CD4-positive, alpha-beta memory T cell (primary cell): ENCODE measurements at regions not wholly inside any gene's neighbourhood (a gene's known extent, or its start where the extent isn't known, plus 50 kb on each side); places are given as distances from the start of the nearest gene placed in this dataset.

Source experiments
- CTCF ChIA-PET: fragments of 350-600 bp; sonication (Branson Sonifier 250); formaldehyde crosslinking; loops from one replicate; lab custom pipeline; 2021; ENCODE audit warnings: inconsistent platforms; ENCODE audit not compliant: partially characterized antibody; lab: Charles Lee
- POLR2A ChIA-PET: fragments of 350-600 bp; sonication (Branson Sonifier 250); formaldehyde crosslinking; loops from one replicate; lab custom pipeline; 2021; ENCODE audit not compliant: partially characterized antibody; lab: Charles Lee
- DNase-seq, 5 donors: peaks; one replicate each; pipeline versions ENCODE4 v3.0.0 to v3.0.0-alpha.2; 2020 to 2022; ENCODE audit warnings: mixed read lengths in 1 of 5
- H3K27ac ChIP-seq: one replicate; pipeline ENCODE4 v1.7.0; 2013; ENCODE audit warnings: low read depth, low read length
- H3K27me3 ChIP-seq: 2 replicates; pipeline ENCODE4 v1.7.0; 2013; ENCODE audit warnings: mild to moderate bottlenecking, low read length, moderate library complexity; ENCODE audit not compliant: insufficient read depth
- H3K36me3 ChIP-seq: 2 replicates; pipeline ENCODE4 v1.7.0; 2013; ENCODE audit warnings: mild to moderate bottlenecking, low read length, moderate library complexity; ENCODE audit not compliant: insufficient read depth
- H3K4me1 ChIP-seq: 2 replicates; pipeline ENCODE4 v1.7.0; 2013; ENCODE audit warnings: mild to moderate bottlenecking, low read length, moderate library complexity; ENCODE audit not compliant: insufficient read depth
- H3K4me3 ChIP-seq, 2 donors: one replicate each; pipeline ENCODE4 v1.7.0; 2013; ENCODE audit warnings: low read length in 2 of 2, mild to moderate bottlenecking in 1 of 2
- H3K9me3 ChIP-seq, 2 donors: one replicate each; pipeline ENCODE4 v1.7.0; 2013; ENCODE audit warnings: low read length in 2 of 2, control low read depth in 1 of 2; ENCODE audit not compliant: control insufficient read depth in 1 of 2
- H3K27ac Mint-ChIP-seq, 7 donors: one replicate each; pipeline ENCODE4 v1.8.0; 2020 to 2021; ENCODE audit warnings: mixed read lengths in 7 of 7, mild to moderate bottlenecking in 6 of 7, inconsistent platforms in 3 of 7, moderate library complexity in 3 of 7
- H3K27me3 Mint-ChIP-seq, 2 donors: one replicate each; pipeline ENCODE4 v1.8.0; 2020 to 2021; ENCODE audit warnings: mixed read lengths in 2 of 2
- H3K36me3 Mint-ChIP-seq, 2 donors: one replicate each; pipeline ENCODE4 v1.8.0; 2020 to 2021; ENCODE audit warnings: mixed read lengths in 2 of 2, inconsistent platforms in 1 of 2, mild to moderate bottlenecking in 1 of 2
- H3K4me1 Mint-ChIP-seq, 4 donors: one replicate each; pipeline ENCODE4 v1.8.0; 2020 to 2021; ENCODE audit warnings: mixed read lengths in 4 of 4, mild to moderate bottlenecking in 1 of 4
- H3K4me3 Mint-ChIP-seq, 8 donors: one replicate each; pipeline ENCODE4 v1.8.0; 2020 to 2021; ENCODE audit warnings: mixed read lengths in 8 of 8, mild to moderate bottlenecking in 7 of 8, moderate library complexity in 6 of 8, inconsistent platforms in 3 of 8
- H3K9me3 Mint-ChIP-seq, 8 donors: one replicate each; pipeline ENCODE4 v1.8.0; 2020 to 2021; ENCODE audit warnings: mixed read lengths in 8 of 8, mild to moderate bottlenecking in 5 of 8, inconsistent platforms in 3 of 8, moderate library complexity in 1 of 8
- intact Hi-C: fragments of 100-400 bp; cut with micrococcal nuclease; formaldehyde crosslinking; loops from one replicate; pipeline ENCODE4 v1.15.1; 2023

- no peak overlapping the region for H3K4me3 ChIP-seq
- Mint-ChIP-seq H3K4me3 (peak overlapping the region in 7 of 8 donors; percentile 29 to 83 (median 60)), H3K27ac (peak overlapping the region; percentile 10 to 92 (median 87))
Measured at GRCh38 chr2:62305421-62306176, 109.7 kb downstream of the B3GNT2 start.

GRCh38 chr2:62304429-62305417 is 108.8 kb downstream of the B3GNT2 start:
- CTCF ChIA-PET = no interaction called here
- H3K9me3 Mint-ChIP-seq = no peaks in the 10 kb centered on the region
- peak in 3 of 5 donors; percentile 17 to 61 (median 18) for DNase-seq

More at GRCh38 chr2:62305421-62306176, 109.7 kb downstream of the B3GNT2 start:
- peak in 1 of 5 donors; percentile 63 for DNase-seq
- Mint-ChIP-seq H3K27me3 (no peaks in the 10 kb centered on the region), H3K9me3 (no peaks in the 10 kb centered on the region), H3K4me1 (peaks cover 59 to 86% (median 70%) of the 10 kb centered on the region in 4 donors), H3K36me3 (no peaks in the 10 kb centered on the region)
- Histone ChIP-seq H3K27ac (peak overlapping the region; percentile 24), H3K27me3 (no peaks in the 10 kb centered on the region), H3K4me1 (peaks cover 75% of the 10 kb centered on the region), H3K36me3 (no peaks in the 10 kb centered on the region), H3K9me3 (no peaks in the 10 kb centered on the region)
- ChIA-PET POLR2A (interaction anchor here (0.9 to 1.2 kb wide), 4 partner anchors 8 to 84 kb away, joined by 3 to 4 read pairs (median 3); no protein-coding TSS in a partner anchor), CTCF (no interaction called here)
- intact Hi-C loops = loop anchor here (2.0 to 5.0 kb wide), 2 partner anchors 109 to 402 kb away; partner anchors contain the start of genes B3GNT2 and EHBP1

GRCh38 chr2:62303788-62304187 is 107.9 kb downstream of the B3GNT2 start:
- Histone ChIP-seq H3K27me3 (no peaks in the 10 kb centered on the region), H3K27ac (no peak overlapping the region), H3K4me3 (no peak overlapping the region), H3K36me3 (no peaks in the 10 kb centered on the region), H3K4me1 (peaks cover 60% of the 10 kb centered on the region), H3K9me3 (no peaks in the 10 kb centered on the region)
- H3K4me1 Mint-ChIP-seq = peaks cover 48 to 68% (median 55%) of the 10 kb centered on the region in 4 donors
- H3K27me3 Mint-ChIP-seq = no peaks in the 10 kb centered on the region
- DNase-seq = no peak
- no peaks in the 10 kb centered on the region for H3K36me3 Mint-ChIP-seq
- H3K9me3 Mint-ChIP-seq = no peaks in the 10 kb centered on the region
- H3K4me3 Mint-ChIP-seq = peak overlapping the region in 7 of 8 donors; percentile 23 to 83 (median 68)
- ChIA-PET POLR2A (interaction anchor here (0.6 kb wide), 1 partner anchor 385 kb away, joined by 3 read pairs; no protein-coding TSS in a partner anchor), CTCF (no interaction called here)
- intact Hi-C loops = loop anchor here (2.0 kb wide), 1 partner anchor 107 kb away; the partner anchor contains the start of gene B3GNT2
- peak overlapping the region in 6 of 7 donors; percentile 77 to 92 (median 88) for H3K27ac Mint-ChIP-seq

More at GRCh38 chr2:62304429-62305417, 108.8 kb downstream of the B3GNT2 start:
- H3K27ac Mint-ChIP-seq = peak overlapping the region; percentile 43 to 92 (median 87)
- no peaks in the 10 kb centered on the region for H3K27me3 ChIP-seq
- intact Hi-C loops = loop anchor here (2.0 to 5.0 kb wide), 2 partner anchors 108 to 403 kb away; partner anchors contain the start of genes B3GNT2 and EHBP1
- no peaks in the 10 kb centered on the region for H3K36me3 Mint-ChIP-seq
- peak overlapping the region in 7 of 8 donors; percentile 18 to 83 (median 68) for H3K4me3 Mint-ChIP-seq
- H3K27me3 Mint-ChIP-seq = no peaks in the 10 kb centered on the region
- POLR2A ChIA-PET = interaction anchor here (0.9 to 1.2 kb wide), 2 partner anchors 28 to 73 kb away, joined by 3 to 4 read pairs; no protein-coding TSS in a partner anchor
- H3K4me1 Mint-ChIP-seq = peaks cover 54 to 78% (median 62%) of the 10 kb centered on the region in 4 donors
- no peaks in the 10 kb centered on the region for H3K36me3 ChIP-seq
- no peak overlapping the region for H3K4me3 ChIP-seq
- H3K4me1 ChIP-seq = peaks cover 68% of the 10 kb centered on the region
- H3K9me3 ChIP-seq = no peaks in the 10 kb centered on the region
- H3K27ac ChIP-seq = peak overlapping the region; percentile 24

DNA sequence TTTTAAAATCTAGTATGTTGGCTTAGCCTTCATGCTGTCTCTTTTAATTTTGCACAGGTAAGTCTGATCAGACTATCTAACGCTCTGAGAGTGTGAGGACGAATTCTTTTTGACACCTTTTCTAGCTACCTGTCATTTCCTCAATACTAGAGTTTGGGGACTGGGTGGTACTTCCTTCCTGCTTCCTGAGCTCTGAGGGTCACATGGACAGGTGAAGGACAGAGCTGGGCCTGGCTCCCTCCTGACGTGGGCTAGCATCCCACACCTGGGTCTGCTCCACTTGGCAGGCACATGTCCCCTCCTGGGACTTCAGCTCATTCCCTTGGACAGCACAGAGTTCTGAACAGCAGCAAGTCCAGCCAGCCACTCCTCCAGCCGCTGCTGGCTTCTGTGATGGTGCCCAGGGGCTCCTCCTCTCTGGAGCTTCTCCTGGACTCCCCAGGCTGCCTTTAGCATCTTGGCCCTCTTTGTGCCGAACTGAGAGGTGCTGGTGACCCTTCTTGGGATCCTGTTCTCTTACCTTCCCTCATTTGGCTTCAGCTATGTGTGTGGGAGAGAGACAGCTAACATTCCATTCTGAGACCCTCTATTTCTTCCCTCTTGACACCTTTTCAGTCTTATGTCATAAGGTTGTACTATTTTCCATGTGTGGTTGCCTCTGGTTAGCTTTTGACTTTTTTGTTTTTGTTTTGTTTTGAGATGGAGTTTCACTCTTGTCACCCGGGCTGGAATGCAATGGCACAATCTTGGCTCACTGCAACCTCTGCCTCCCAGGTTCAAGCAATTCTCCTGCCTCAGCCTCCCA is 106.9 kb downstream of the B3GNT2 start:
- Histone ChIP-seq H3K4me1 (peaks cover 59% of the 10 kb centered on the region), H3K4me3 (no peak overlapping the region), H3K36me3 (no peaks in the 10 kb centered on the region), H3K27me3 (no peaks in the 10 kb centered on the region), H3K9me3 (no peaks in the 10 kb centered on the region), H3K27ac (peak overlapping the region; percentile 8)
- H3K27ac Mint-ChIP-seq = peak overlapping the region; percentile 39 to 92 (median 77)
- intact Hi-C loops = no loop called here
- no peak for DNase-seq
- no peaks in the 10 kb centered on the region for H3K36me3 Mint-ChIP-seq
- H3K4me1 Mint-ChIP-seq = peaks cover 47 to 59% (median 54%) of the 10 kb centered on the region in 4 donors
- H3K4me3 Mint-ChIP-seq = peak overlapping the region in 6 of 8 donors; percentile 25 to 73 (median 65)
- ChIA-PET POLR2A (interaction anchor here (0.6 to 1.0 kb wide), 2 partner anchors 107 to 436 kb away, joined by 3 read pairs; partner anchors contain the start of gene B3GNT2), CTCF (no interaction called here)
- no peaks in the 10 kb centered on the region for H3K9me3 Mint-ChIP-seq
- H3K27me3 Mint-ChIP-seq = no peaks in the 10 kb centered on the region

DNA sequence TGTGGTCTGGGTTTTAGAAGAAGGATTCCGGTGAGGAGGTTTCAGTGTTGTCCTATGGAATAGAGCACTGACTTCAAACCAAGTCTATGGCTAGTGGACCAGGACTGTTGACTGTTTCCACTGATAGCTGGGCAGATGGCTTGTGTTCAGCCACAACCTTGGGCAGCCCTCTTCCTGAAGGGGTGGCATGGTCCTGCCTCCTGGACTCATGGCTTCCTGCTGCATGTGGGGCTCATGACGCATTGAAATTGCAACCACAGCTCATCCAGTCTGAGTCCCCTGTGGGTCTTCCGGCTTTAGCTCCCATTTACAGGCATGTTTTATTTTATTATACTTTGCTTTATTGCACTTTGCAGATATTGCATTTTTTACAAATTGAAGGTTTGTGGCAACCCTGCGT is 105.0 kb downstream of the B3GNT2 start:
- Mint-ChIP-seq H3K27me3 (no peaks in the 10 kb centered on the region), H3K4me3 (no peak overlapping the region), H3K27ac (peak overlapping the region in 2 of 7 donors; percentile 13 to 62), H3K4me1 (peaks cover 31 to 40% (median 37%) of the 10 kb centered on the region in 4 donors), H3K36me3 (no peaks in the 10 kb centered on the region), H3K9me3 (no peaks in the 10 kb centered on the region)
- H3K36me3 ChIP-seq = no peaks in the 10 kb centered on the region
- no peak overlapping the region for H3K4me3 ChIP-seq
- H3K4me1 ChIP-seq = peaks cover 40% of the 10 kb centered on the region
- POLR2A ChIA-PET = no interaction called here
- no peaks in the 10 kb centered on the region for H3K27me3 ChIP-seq
- H3K9me3 ChIP-seq = no peaks in the 10 kb centered on the region
- CTCF ChIA-PET = interaction anchor here (0.9 kb wide), 1 partner anchor 14 kb away, joined by 3 read pairs; no protein-coding TSS in a partner anchor
- intact Hi-C loops = no loop called here
- no peak overlapping the region for H3K27ac ChIP-seq
- DNase-seq = no peak

- intact Hi-C loops = no loop called here
- no peak overlapping the region for H3K4me3 ChIP-seq
- no peaks in the 10 kb centered on the region for H3K27me3 Mint-ChIP-seq
- no peak for DNase-seq
- no peak overlapping the region for H3K27ac ChIP-seq
- H3K4me1 Mint-ChIP-seq = peaks cover 3 to 7% (median 5%) of the 10 kb centered on the region in 4 donors
- no peaks in the 10 kb centered on the region for H3K36me3 ChIP-seq
- H3K27ac Mint-ChIP-seq = peak overlapping the region in 1 of 7 donors; percentile 38
- H3K27me3 ChIP-seq = no peaks in the 10 kb centered on the region
- H3K9me3 Mint-ChIP-seq = no peaks in the 10 kb centered on the region
- H3K4me3 Mint-ChIP-seq = no peak overlapping the region
- peaks cover 7% of the 10 kb centered on the region for H3K4me1 ChIP-seq
- CTCF ChIA-PET = interaction anchor here (0.9 to 1.0 kb wide), 2 partner anchors 12 to 16 kb away, joined by 3 to 4 read pairs; no protein-coding TSS in a partner anchor
- H3K9me3 ChIP-seq = no peaks in the 10 kb centered on the region
- POLR2A ChIA-PET = no interaction called here
- no peaks in the 10 kb centered on the region for H3K36me3 Mint-ChIP-seq
Measured at GRCh38 chr2:62297624-62298010, 101.7 kb downstream of the B3GNT2 start.
